KMS-11 (cell line): ENCODE measurements at regions not wholly inside any gene's neighbourhood (a gene's known extent, or its start where the extent isn't known, plus 50 kb on each side); places are given as distances from the start of the nearest gene placed in this dataset.

ENCODE experiments used
- H2AFZ ChIP-seq: fragments of 200-600 bp; sonication (generic); 2 replicates; pipeline ENCODE4 v1.6.1; 2016; ENCODE audit warnings: antibody characterized with exemption, mixed run types, low read depth
- H3K27ac ChIP-seq: fragments of 200-600 bp; sonication (generic); 2 replicates; pipeline ENCODE4 v1.6.1; 2016; ENCODE audit warnings: mild to moderate bottlenecking, mixed run types
- H3K27me3 ChIP-seq: fragments of 200-600 bp; sonication (generic); 2 replicates; pipeline ENCODE4 v1.6.1; 2017; ENCODE audit warnings: mild to moderate bottlenecking, low read depth, mixed run types, moderate library complexity; ENCODE audit not compliant: insufficient read depth
- H3K36me3 ChIP-seq: fragments of 200-600 bp; sonication (generic); 2 replicates; pipeline ENCODE4 v1.6.1; 2017; ENCODE audit warnings: mild to moderate bottlenecking, mixed run types; ENCODE audit not compliant: insufficient read depth
- H3K4me1 ChIP-seq: fragments of 200-600 bp; sonication (generic); 2 replicates; pipeline ENCODE4 v1.6.1; 2016; ENCODE audit warnings: mild to moderate bottlenecking, low read depth, mixed run types; ENCODE audit not compliant: poor library complexity, severe bottlenecking
- H3K4me2 ChIP-seq: fragments of 200-600 bp; sonication (generic); 2 replicates; pipeline ENCODE4 v1.7.0; 2016; ENCODE audit warnings: mild to moderate bottlenecking, mixed run types
- H3K4me3 ChIP-seq: fragments of 200-600 bp; sonication (generic); IDR thresholded peaks from 2 replicates; pipeline ENCODE4 v1.6.1; 2017; ENCODE audit warnings: low read depth, low read length, mixed read lengths; ENCODE audit not compliant: insufficient read depth
- H3K79me2 ChIP-seq: fragments of 200-600 bp; sonication (generic); 2 replicates; pipeline ENCODE4 v1.6.1; 2016; ENCODE audit warnings: low read depth, mixed run types; ENCODE audit not compliant: insufficient read depth
- H3K9ac ChIP-seq: fragments of 200-600 bp; sonication (generic); 2 replicates; pipeline ENCODE4 v1.6.1; 2016; ENCODE audit warnings: mild to moderate bottlenecking, mixed run types
- H4K20me1 ChIP-seq: fragments of 200-600 bp; sonication (generic); 2 replicates; pipeline ENCODE4 v1.6.1; 2016; ENCODE audit warnings: mild to moderate bottlenecking, mixed run types; ENCODE audit not compliant: insufficient read depth
- TF ChIP-seq, protein P1 (sequence below): fragments of 200-600 bp; sonication (generic); conservative IDR thresholded peaks from 2 replicates; pipeline ENCODE4 v1.6.1; 2017; ENCODE audit warnings: low read depth, mild to moderate bottlenecking, antibody characterized with exemption, low read length, moderate library complexity, mixed read lengths

DNA sequence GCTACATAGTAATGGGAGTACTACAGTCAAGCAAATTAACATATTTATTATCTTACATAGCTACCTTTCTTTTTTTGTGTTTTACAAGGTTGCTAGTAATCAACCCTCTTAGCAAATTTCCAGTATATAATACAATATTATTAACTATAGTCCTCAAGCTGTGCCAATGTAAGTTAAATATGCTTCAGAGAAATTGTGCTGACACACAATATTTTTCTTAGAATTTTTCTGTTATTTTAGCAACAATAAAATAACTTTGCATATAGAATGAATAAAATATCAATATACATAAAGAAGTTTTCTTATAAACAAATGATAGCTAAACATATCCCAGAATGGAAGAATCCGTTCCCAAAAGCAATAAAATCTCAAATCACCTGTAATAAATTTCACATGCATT lies 1605.1 kb downstream of the REEP3 start:
- TF ChIP-seq, protein P1, sequence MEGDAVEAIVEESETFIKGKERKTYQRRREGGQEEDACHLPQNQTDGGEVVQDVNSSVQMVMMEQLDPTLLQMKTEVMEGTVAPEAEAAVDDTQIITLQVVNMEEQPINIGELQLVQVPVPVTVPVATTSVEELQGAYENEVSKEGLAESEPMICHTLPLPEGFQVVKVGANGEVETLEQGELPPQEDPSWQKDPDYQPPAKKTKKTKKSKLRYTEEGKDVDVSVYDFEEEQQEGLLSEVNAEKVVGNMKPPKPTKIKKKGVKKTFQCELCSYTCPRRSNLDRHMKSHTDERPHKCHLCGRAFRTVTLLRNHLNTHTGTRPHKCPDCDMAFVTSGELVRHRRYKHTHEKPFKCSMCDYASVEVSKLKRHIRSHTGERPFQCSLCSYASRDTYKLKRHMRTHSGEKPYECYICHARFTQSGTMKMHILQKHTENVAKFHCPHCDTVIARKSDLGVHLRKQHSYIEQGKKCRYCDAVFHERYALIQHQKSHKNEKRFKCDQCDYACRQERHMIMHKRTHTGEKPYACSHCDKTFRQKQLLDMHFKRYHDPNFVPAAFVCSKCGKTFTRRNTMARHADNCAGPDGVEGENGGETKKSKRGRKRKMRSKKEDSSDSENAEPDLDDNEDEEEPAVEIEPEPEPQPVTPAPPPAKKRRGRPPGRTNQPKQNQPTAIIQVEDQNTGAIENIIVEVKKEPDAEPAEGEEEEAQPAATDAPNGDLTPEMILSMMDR = no peak
- H3K4me3 ChIP-seq = no peak overlapping the region
- no peak overlapping the region for H2AFZ ChIP-seq
- no peak overlapping the region for H3K4me2 ChIP-seq
- no peaks in the 10 kb centered on the region for H3K27me3 ChIP-seq
- H3K4me1 ChIP-seq = no peaks in the 10 kb centered on the region
- no peak overlapping the region for H3K27ac ChIP-seq
- H3K79me2 ChIP-seq = no peaks in the 10 kb centered on the region
- H4K20me1 ChIP-seq = no peaks in the 10 kb centered on the region
- H3K36me3 ChIP-seq = no peaks in the 10 kb centered on the region
- H3K9ac ChIP-seq = no peak overlapping the region

DNA sequence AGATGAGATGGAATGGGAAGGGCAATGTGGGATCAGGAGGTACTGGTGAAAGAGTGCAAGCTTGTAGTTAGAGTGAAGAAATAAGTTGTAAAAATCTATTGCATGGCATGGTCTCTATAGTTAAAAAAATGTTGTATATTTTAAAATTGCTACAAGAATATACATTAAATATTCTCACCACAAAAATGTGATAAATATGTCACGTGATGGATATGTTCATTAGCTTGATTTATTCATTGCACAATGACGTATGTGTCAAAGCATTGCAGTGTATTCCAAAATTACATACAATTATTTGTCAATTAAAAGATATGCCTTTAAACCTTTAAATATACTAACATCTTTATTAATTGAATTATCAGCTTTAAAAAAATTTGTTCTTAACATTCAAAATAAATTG lies 1607.1 kb downstream of the REEP3 start:
- H3K4me1 ChIP-seq = no peaks in the 10 kb centered on the region
- no peaks in the 10 kb centered on the region for H3K36me3 ChIP-seq
- TF ChIP-seq, protein P1 = no peak
- no peaks in the 10 kb centered on the region for H3K79me2 ChIP-seq
- no peaks in the 10 kb centered on the region for H4K20me1 ChIP-seq
- H3K27ac ChIP-seq = no peak overlapping the region
- H3K9ac ChIP-seq = no peak overlapping the region
- H3K27me3 ChIP-seq = no peaks in the 10 kb centered on the region
- H3K4me3 ChIP-seq = no peak overlapping the region
- no peak overlapping the region for H2AFZ ChIP-seq
- no peak overlapping the region for H3K4me2 ChIP-seq

DNA sequence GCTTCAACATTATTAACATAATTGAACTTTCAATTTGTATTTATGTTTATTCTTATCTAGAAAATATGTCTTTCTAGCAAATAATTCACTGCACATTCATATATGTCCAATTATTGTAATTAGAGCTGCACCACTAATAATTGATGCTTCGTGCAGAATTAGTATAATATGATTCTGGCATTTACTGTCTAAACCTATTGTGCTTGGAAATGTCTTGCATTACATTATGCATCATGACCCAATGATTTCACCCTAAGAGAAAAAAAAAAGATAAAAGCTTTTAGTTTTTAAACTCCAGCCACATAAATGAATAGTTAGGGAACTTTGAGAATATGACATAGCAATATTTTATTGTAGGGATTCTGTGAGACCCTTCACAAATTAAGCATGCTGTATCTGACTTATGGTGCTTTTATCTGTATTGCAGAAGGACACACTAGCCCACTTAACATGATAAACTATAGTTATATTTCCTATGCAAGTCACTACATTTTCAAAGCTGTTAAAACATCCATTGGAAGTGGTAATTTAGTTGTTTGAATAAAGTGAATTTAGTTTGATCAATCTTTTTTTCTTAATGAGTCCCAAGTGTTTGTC lies 1609.1 kb downstream of the REEP3 start:
- no peaks in the 10 kb centered on the region for H3K4me1 ChIP-seq
- no peaks in the 10 kb centered on the region for H4K20me1 ChIP-seq
- no peak overlapping the region for H3K27ac ChIP-seq
- H3K4me3 ChIP-seq = no peak overlapping the region
- H3K27me3 ChIP-seq = no peaks in the 10 kb centered on the region
- H3K36me3 ChIP-seq = no peaks in the 10 kb centered on the region
- H3K79me2 ChIP-seq = no peaks in the 10 kb centered on the region
- TF ChIP-seq, protein P1 = no peak
- no peak overlapping the region for H3K4me2 ChIP-seq
- no peak overlapping the region for H2AFZ ChIP-seq
- H3K9ac ChIP-seq = no peak overlapping the region

DNA sequence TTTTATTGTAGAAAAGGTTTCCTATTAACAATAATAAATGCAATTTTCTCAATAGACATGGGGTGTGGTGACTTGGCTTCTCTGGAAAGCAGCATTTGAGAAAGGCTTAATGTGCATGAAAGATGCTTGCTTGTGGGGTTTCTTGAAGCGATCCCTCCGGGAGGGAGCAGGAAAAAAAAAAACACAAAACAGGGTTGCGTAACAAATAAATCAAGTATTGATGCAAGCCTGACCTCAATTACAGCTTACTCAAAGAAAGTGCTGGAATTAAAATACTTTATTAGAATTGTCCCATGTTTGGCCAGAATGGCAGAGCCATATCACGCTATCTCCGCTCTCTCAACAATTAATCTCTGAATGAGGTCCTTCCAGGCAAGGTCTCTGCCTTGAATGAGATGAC lies 1612.5 kb downstream of the REEP3 start:
- TF ChIP-seq, protein P1 = no peak
- H3K4me1 ChIP-seq = no peaks in the 10 kb centered on the region

More for the DNA sequence above, 1612.5 kb downstream of the REEP3 start:
- H3K27ac ChIP-seq = no peak overlapping the region
- no peak overlapping the region for H3K4me2 ChIP-seq
- H3K36me3 ChIP-seq = no peaks in the 10 kb centered on the region
- H3K4me3 ChIP-seq = no peak overlapping the region
- no peak overlapping the region for H2AFZ ChIP-seq
- no peaks in the 10 kb centered on the region for H3K27me3 ChIP-seq
- H4K20me1 ChIP-seq = no peaks in the 10 kb centered on the region
- H3K9ac ChIP-seq = no peak overlapping the region
- H3K79me2 ChIP-seq = no peaks in the 10 kb centered on the region
